Left forelimb (tissue), 1 donor: ENCODE measurements at regions not wholly inside any gene's neighbourhood (a gene's known extent, or its start where the extent isn't known, plus 50 kb on each side); places are given as distances from the start of the nearest gene placed in this dataset.

Experiments used
- DNase-seq: peaks from one replicate; pipeline ENCODE4 v3.0.0-alpha.2; 2018; ENCODE audit warnings: low spot score

DNA sequence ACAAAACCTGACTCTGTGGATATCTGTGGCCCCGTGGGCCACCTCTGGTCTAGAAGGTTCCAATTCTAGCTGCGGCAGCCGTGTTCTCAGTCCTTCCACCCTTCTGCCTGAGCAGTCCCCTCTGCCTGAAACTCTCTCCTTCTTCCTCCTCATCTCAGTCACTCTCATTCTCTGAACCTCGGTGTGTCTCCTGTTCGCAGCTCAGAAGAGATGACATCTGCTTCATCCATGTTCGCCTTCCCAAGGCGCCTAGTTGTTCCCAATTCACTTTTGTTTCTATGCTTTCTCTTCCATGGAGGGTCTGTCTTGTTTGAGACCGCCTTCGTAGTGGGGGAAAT is 95.5 kb downstream of the CEBPB start:
- DNase-seq: no peak

- peak; percentile 79 for DNase-seq
These were observed 96.0 kb downstream of the CEBPB start for GRCh38 chr20:50286609-50287008.

GRCh38 chr20:50287512-50287911 is 96.9 kb downstream of the CEBPB start:
- no peak for DNase-seq

DNA sequence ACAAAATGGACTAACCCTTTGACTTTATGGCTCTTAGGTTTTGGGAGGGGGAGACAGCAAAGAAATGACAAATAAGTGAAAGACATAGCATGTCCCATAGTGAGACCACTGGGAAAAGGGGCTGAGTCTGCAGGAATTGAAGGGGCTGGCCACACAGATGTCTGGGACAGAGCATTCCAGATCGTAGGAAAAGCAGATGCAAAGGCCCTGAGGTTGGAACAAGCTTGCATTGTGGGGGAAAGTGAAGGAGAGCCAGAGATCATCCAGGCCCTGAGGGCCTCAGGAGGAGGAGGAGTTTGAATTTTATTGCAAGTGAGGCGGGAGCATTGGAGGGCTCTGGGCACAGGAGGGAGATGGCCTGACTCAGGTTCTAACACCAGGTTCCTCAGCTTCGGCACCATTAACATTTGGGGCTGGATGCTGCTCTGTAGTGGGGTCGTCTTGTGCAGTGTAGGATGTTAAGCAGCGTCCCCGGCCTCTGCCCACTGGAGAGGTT is 97.5 kb downstream of the CEBPB start:
- no peak for DNase-seq

GRCh38 chr20:50289581-50289980 is 99.0 kb downstream of the CEBPB start:
- DNase-seq: no peak

DNA sequence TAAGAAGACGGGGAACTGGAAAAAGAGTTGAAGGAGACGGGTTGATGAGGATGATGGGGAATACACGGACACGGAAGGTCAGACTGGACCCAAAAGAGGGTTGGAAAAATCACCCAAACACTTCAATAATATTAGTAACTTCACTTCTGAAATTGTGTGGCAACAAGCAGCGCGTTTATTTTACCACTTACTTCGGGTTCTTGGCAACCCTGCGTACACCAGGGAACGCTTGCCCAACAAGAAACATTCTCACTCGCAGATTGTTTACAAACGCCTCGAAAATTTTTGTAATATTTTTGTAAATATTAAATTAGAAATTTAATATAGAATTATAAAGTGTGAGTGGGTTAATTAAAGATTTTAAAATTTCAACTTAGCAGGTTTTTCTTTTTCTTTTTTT is 99.5 kb downstream of the CEBPB start:
- no peak for DNase-seq

DNA sequence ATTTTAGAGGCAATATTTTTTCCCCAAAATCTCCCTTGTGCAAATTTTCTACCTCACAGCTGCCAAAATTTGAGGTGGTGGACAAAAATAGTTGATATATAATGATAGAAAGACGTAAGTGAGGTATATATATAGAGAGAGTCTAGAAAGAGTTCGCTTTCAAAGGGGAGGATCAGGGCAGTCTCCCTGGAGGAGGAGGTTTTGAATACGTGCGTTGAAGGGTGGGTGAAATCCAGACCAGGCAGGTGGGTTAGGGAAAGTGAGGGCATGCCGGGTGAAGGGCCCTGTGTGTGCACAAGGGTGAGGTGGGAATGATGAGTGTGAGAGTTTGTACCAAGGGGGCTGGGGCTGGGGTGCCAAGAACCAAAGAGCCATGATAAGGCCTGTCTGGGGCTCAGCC is 100.2 kb downstream of the CEBPB start:
- no peak for DNase-seq

DNA sequence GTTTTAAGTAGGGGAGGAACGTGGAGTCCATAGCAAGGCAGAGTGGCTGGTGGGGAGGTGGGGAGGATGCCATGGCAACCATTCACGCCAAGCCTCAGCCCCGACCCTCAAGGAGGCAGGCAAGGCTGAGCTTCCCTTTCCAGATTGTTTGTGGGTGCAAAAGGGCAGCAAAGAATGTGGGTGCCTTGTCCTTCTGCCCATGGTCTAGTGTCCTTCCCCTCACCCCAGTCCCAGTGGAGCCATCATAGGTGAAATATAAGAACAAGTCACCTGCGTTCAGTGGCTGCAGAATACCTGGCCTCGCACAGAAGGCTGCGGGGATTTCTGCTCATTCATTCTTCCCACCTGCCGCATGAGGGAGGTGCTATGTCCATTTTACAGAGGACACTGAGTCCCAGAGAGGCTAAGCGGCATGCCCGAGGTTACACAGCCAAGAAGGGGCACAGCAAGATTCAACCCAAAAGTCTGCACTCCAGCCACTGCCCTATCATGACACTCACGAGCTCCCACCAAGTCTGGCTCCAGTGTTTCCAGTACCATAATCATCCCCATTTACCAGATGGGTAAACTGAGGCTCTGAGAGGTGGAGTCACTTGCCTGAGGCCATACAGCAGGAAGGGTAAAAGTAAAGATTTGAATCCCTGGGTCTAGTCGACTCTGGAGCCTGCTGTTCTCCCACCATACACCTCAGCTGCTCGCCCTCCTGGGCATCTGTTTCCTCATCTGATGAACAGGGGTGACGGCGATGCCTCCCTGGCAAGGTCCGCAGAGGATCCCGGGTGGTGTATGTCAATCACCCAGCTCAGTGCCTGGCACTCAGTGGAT is 100.8 kb downstream of the CEBPB start:
- no peak for DNase-seq

DNA sequence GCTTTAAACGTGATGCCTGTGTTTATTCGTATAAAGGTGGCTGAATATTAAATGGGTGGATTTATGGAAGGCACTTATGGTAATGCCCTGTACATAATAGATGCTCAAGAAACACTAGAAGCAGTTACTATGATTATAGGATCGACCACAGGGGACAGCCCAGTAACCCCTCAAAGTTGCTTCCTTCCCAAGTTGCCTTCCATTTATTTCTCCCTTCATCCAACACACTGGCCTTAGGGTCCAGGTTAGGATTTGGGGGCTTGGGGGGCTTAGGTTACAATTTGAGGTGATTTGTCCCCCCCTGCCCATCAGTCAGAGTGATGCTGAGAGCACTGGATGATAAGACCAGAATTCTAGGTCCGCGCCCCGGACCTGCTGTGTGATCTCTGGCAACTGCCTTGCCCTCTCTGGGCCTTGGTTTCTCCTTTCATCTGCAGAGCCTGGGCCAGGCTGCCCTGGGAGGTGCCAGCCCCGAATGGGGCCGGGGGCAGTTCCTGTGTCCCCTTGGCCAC is 101.5 kb downstream of the CEBPB start:
- no peak for DNase-seq

DNA sequence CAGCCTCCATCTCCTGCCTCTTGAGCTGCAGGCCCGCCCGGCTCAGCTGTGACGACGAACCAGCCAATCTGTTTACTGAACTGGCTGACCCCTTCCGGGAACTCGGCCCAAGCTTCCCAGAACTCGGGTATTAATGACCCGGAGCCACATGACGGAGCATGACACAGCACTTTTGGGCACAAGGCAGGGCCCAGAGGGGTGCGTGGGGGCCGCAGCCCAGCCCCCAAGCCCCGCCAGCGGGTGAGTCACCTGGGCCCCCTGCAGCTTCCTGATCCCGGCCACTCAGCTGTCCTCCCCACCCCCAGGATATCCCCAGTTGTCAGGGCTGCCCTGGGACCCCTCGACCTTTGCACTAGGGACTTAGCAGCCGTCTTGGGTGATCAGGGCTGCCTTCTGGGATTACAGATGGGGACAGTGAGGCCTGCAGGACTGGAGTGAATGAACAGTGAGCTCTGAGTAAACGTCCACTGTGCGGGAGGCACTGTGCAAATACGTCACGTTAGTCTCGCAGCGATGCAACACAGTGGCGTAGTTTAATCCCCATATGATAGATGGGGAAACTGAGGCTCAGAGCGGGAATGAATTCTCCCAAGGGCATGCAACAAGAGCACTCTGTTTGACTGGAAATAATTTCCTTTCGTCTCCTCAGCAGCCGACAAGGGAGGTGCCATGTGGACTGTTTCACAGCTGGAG is 102.1 kb downstream of the CEBPB start:
- DNase-seq: peak; percentile 78

- DNase-seq: no peak
These were observed 102.9 kb downstream of the CEBPB start for GRCh38 chr20:50293284-50294139.

DNA sequence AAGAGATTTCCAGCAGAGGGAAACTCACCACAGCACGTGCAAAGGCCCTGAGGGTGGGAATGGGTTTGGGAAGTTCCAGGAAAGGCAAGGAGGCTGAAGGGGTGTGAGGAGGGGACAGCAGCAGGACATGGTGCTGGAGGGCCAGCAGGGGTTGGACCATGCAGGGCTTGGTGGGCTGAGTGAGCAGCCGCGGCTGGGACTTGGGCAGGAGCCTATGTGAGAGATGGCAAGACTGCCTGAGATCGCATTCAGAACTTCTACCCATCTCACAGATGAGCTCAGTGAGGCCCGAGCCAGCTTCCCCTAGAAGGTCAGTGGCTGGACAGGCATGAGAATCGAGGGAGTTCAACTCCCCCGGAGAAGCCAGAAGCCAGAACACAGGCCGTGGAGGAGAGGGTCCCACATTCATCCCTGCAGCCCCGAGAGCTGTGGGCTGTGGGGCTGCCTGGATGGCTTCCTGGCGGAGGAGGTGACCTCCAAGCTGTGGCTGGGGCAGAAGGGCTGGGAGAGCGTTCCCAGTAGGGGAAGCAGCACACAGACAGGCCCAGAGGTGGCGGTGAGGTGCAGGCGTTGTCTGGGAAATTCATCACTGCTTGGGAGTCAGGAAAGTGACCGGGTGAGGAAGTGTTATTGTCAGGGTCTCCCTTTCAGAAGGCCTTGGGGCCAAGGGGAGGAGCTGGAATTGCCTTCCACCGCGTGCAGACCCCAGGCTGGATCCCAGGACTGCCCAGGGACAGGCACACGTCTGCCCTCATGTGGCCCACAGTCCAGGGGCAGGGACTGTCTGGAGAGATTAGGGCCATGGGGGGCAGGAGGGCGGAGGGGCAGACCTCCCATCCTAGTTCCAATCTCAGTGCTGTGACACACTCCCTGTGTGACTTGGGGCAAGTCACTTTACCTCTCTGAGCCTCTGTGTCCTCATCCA is 103.8 kb downstream of the CEBPB start:
- no peak for DNase-seq

- DNase-seq: no peak
These were observed 104.7 kb downstream of the CEBPB start for GRCh38 chr20:50295345-50295744.

- DNase-seq: no peak
These were observed 105.3 kb downstream of the CEBPB start for GRCh38 chr20:50295762-50296449.

DNA sequence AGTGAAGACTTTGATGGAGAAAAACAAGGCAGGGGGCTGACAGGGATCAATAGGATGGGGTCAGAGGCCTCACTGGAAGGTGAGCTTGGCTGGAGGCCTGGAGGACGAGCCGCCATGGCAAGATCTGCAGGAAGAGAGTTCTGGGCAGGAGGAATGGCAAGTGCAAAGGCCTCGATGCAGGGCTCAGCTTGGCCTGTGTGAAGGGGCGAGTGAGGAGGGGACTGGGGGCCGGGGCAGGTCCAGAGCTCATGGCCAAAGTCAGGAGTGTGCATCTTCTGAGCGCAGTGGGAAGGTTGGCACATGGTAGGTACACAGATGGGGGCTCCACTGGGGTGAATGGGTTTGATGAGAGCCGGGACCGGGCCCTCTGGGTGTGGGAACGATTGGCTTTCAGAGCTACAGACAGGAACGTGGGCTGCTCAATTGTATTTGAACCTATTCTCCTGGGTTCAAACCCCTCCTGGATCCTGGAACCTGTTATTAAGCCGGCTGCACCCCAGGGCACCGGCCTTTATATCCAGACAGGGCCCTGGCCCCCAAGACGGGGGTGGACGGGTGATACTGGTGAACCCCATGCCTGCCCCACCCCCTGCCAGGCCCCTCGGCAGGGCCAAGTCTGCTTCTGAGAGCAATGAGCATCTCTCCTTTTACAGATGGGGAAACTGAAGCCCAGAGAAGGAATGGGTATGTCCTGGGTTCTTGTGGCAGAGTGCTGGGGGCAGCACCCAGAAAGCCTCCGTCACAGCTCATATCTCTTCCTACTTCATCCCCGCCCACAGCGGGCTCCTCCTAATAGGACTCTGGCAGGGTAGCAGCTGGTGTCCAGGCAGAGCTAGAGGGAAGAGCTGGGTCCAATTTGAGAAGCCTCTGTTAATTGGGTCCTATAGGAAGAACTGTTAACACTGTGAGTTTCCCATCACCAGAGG is 106.1 kb downstream of the CEBPB start:
- DNase-seq: no peak

- no peak for DNase-seq
These were observed 107.1 kb downstream of the CEBPB start for GRCh38 chr20:50297498-50298376.

DNA sequence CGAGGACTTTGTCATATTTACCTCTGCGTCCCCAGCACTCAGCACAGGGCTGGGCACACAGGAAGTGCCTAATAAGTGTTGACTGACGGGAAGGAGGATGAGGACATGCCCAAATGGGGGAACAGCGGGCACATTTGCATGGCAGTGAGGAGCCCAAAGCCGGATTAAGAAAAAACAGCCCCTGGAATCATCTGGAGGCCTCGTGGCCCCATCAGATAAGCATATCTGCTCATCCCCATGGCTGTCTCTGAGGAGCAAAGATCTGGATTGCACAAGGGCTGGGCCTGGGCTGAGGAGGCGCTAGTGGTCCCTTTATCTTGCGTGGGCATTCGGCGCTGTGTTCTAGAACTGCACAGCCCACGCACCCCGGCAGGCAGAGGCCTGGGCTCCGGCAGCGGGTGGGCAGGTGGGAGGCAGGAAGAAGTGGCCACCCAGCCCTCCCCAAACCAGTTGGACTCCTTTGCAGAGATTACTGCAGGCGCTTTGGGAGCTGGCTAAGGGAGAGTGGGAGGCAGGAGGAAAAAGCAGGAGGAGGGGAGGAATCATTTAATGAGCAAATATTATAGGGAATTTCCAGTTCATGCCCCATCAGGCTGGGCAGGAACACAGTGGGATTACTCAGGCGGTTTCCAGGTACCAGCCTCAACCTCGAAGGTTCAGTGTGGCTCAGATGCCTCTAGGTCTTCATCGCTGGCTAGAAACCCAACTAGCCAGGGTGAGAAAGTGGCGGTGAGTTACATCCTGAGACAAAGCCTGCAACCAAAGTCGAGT is 108.1 kb downstream of the CEBPB start:
- no peak for DNase-seq

- no peak for DNase-seq
These were observed 108.6 kb downstream of the CEBPB start for GRCh38 chr20:50299325-50299629.
